NCI-H345 (cell line): ENCODE measurements at regions not wholly inside any gene's neighbourhood (a gene's known extent, or its start where the extent isn't known, plus 50 kb on each side); places are given as distances from the start of the nearest gene placed in this dataset.

Experiments used
- DNase-seq: peaks from one replicate; lab custom pipeline; 2025; lab: John Stamatoyannopoulos, UW

DNA sequence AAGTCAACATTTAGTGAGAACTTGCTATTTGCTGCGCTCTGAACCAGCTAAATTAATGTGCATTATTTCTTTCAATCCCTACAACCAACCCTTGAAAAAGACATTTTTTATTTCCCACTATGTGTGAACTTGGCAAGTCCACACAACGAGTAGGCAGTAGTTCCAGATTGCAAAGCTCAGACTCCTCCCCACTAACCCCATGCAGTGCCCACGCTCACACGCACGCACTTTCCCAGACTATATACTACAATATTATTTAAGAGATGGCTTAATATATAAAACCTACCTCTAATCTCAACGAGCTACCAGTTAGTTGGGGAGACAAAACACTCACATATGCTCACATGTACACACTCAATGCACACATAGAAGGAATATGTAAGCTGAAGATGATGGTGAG, 671.2 kb downstream of the LMO4 start:
- no peak for DNase-seq

DNA sequence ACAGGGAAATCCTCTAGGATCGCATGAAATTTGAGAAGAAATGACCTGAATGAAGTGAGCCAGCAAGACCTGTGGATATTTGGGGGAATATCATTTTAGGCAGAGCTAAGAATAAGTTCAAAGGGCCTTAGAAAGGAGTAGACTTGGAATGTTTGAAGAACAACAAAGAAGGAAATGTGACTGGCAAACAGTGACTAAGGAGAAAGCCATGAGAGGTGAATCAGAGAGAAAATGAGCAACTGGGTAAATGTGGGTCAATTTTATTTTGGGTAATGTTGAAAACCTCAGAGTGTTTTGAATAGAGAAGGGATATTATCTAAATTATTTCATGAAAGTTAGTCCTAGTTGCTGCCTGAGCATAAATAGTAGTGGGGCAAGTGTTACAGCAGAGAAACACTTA, 672.8 kb downstream of the LMO4 start:
- no peak for DNase-seq

DNA sequence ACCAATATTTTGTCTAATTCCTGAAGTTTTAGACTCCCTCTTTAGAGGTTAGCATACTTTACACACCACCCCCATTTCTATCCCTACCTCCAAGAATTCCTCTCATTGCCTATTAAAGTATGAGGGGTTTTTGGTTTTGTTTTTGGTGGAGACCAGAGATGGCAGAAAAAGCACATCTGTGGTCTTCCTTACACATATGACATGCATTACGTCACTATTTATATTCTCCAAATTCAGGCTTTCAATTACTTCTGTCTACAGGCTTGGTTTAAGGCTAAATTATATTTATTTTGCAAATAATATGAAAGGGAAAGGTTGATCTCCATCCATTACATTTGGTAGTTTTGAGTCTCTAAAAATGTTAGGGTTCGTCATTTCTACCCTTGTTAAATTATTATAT, 674.6 kb downstream of the LMO4 start:
- no peak for DNase-seq

DNA sequence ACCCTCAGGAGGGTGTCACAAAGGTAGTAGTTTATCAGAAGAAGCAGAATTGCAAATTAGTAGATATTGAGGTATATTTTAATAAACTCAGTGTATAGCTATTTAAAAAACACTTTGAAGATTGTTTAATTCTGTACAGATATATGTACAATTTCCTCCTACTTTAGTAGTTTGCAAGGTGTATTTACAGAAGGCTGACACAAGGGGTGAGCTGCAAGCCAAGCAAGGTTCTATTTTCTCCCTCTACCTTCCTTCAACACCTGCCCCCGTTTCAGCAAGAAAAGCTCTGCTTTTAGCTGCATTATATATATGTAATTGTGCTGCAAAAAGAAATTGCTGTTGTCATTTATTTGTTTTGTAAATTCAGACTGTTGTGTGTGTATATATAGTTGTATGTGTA, 674.2 kb upstream of the PKN2 start:
- DNase-seq, result no peak

DNA sequence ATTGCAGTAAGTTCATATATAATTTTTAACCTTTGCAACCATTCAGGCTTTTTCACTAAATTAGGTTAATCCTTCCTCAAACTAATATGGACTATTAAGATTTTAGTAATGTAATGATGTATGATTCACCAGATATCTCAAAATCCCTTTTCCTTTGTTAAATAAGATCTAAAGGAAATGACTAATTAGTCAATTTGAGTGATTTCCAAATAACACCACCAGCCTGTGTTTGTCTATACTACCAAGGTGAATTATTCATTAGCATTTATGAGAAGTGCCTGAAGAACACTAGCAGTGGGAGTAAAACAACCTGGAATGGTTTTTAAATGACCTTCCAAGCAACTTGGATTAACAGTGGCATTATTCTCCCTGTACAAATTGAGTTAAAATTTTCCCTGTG, 670.6 kb upstream of the PKN2 start:
- DNase-seq, result no peak

DNA sequence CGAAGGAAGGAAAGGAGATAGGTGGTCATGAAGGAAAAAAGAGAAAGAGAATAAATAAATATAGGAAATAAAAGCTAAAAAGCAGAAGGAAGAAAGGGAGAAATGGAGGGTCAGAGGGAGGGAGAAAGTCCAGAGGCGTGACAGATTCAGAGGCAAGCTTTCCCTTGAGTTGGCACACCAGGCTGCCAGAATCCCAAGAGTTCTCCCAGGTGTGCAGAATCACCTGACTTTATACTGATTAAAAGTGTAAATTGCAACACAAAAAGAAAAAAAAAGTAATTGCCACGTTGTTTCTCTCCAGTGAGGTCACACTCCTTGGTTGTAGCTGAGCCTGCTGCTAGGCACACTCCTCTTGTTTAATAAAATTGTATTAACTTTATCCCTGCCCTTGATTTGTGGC, 669.9 kb upstream of the PKN2 start:
- no peak for DNase-seq

DNA sequence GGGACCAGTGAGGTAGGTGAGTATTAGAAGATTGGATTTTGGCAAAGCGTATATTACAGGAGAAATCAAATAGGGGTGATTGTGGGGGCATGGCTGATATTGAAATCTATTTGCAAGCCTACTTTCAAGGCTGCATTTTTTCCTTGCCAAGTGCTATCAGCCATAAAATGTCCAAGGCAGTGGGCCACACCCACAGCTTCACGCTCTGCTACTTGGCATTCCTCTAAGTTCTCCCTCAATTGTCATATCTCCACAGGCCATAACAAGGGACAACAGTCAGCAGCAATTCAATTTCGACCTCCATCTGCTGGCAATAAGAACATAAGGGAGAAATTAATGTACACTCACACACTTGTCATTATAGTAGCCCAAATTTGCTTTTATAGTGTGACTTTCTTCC, 667.1 kb upstream of the PKN2 start:
- DNase-seq, result no peak

DNA sequence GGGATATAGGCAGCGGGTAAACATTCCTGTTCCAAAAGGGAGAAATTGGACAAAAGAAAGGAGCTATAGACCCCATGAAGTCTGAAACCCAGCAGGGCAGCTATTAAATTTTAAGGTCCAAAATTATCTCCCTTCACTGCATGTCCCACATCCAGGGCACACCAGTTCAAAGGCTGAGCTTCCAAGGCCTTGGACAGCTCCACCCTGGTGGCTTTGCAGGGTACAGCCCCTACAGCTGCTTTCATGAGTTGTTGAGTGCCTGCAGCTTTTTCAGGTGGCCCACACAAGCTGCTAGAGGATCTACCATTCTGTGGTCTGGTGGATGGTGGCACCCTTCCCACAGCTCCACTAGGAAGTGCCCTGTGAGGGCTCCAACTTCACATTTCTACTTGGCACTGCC, 662.5 kb upstream of the PKN2 start:
- no peak for DNase-seq

DNA sequence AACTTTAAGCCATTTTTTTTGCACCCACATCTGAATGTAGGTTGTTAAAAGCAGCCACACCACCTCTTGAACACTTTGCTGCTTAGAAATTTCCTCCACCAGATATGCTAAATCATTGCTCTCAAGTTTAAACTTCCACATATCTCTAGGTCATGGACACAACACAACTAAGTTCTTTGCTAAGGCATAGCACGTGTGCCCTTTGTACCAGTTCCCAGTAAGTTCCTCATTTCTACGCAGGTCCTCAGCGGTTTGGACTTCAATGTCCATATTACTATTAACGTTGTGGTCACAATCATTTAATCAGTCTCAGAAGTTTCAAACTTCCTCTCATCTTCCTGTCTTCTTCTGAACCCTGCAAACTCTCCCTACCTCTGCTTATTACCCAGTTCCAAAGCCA, 661.6 kb upstream of the PKN2 start:
- no peak for DNase-seq

DNA sequence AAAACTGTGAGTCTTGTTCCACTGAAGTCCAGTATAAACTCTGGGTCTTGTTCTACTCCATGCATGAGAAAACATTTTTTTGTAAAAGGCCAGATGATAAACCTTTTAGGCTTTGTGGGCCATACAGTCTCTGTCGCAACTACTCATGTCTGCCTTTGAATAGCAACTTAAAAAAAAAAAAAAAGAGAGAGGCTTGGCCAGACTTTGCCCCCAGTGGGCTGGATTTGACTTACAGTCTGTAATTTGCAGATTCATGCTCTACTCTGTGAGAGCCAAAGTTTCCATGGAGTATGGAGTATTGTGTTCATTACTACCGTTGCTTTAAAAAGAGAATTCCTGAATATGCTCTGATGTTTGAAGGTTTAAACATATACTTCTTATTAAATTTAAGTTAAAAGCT, 654.9 kb upstream of the PKN2 start:
- DNase-seq, result no peak

DNA sequence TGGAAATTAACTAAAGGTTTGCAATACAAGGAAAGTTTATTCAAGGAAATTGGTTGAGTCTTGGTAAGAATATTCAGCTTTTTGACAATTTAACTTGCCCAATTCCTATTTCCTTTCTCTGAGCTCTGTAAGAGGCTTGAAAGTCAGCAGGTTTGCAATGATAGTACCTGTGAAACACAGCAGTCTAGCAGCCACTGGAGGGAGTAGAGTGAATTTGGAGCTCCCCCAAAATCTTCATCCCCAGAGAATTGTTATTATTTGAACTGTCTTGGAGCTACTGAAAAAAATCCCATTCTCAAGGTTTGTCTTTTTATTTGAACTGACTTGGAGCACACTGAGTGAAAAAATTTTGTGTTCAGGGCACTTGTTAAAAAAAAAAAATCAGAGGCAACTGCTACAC, 654.2 kb upstream of the PKN2 start:
- no peak for DNase-seq

DNA sequence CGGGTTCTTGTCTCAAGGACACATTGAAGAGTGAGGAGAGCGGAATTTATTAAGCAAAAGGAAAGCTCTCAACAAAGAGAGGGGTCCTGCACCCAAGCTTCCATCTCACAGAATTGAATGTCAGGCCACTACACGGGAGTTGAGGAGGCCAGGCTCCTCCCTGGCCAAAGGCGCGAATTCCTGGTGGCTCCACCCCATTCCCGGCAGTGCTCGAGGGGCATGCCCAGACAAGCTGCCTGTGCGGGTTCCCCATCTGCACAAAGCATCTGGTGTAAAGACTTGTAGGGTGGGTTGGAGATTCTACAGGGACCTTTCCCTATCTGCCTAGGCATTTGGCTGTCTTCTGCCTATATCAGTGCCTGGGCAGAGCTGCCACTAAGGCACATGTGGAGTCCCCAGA, 648.5 kb upstream of the PKN2 start:
- DNase-seq, result no peak

DNA sequence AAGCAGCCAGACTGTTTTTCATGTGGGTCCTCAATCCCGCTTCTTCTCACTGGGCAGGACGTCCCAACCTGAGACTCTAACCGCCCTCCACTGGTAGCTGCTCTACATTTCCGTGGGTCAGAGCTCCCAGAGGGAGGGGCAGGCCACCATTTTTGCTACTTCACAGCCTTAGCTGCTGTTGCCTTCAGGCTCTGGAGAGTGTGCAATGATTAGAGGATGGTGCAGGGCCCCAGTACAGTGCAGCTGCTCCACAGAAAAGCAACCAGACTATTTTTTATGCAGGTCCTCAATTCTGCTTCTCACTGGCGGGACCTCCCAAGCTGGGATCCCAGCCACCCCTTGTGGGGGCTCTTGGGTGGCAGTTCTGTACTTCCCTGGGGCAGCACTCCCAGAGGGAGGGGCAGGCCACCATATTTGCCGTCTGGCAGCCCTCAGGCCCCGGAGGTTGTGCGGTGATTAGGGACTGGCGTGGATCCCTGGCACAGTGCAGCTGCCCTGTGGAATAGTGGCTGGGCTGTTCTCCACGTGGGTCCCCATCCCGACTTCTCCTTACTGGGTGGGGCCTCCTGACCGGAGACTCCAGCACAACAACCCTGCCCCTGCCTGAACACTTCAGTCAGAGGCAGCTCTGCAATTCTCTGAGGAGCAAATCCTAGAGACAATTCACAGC, 647.6 kb upstream of the PKN2 start:
- DNase-seq, result no peak

DNA sequence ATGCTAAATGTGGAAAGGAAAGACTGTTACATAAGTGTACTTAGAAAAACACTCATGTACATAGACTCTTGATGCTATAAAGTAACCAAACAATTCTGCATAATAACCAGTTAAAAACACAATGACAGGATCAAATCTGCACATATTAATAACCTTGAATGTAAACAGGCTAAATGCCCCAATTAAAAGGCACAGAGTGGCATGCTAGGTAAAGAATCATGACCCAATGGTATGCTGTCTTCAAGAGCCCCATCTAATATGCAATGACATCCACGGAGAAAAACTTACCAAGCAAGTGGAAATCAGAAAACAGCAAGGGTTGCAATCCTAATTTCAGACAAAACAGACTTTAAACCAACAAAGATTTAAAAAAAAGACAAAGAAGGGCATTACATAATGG, 644.8 kb upstream of the PKN2 start:
- DNase-seq, result no peak

DNA sequence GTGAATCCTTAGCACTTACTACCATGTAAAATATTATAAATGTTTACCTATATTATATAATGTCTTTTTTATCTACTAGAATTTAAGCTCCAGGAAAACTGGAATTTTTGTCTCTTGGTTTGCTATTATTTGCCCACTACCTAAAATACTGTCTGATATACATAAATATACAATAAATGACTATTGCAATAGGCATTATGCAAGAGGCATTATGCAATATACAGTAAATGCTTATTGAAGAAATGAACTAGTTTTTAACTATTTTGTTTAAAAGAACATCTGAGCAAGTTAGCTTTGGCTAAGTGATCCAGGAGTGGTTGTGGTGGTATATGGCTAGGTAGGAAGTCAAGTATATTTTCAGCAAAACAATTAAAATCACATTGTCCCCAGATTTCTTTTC, 640.2 kb upstream of the PKN2 start:
- DNase-seq, result no peak

DNA sequence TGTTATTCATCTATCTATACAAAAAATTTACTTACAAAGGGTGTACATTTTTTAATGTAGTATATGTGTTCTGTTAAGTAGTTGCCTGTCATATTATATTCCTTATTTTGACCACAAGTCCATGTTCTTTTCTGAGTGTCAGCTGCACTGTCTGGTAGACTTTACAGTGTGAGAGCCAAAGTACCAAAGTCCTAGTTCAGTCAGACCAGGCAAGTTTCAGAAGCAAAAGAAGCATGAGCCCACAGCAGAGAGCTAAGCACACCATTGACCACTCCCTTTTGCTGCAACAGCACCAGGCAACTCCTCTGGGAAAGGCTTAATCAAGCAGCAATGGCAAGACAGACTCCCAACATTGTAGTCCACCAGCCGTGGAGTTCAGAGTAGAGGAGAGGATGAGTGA, 631.9 kb upstream of the PKN2 start:
- DNase-seq, result no peak

DNA sequence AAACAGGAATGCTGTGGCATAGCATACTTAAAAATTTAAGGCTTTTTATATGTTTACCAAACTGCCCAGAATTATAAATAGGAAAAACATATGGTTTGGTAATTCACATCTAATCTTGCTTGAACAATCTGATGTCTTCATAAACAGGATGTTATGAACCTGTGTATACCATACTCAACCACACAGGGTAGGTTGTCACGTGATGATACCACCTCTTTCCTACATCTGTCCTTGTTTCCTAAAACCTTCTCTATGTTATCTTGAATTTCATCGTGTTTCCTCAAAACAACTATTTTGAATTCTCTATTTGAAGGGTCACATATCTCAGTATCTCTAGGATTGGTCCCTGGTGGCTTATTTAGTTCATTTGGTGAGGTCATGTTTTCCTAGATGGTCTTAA, 631.0 kb upstream of the PKN2 start:
- DNase-seq, result no peak

DNA sequence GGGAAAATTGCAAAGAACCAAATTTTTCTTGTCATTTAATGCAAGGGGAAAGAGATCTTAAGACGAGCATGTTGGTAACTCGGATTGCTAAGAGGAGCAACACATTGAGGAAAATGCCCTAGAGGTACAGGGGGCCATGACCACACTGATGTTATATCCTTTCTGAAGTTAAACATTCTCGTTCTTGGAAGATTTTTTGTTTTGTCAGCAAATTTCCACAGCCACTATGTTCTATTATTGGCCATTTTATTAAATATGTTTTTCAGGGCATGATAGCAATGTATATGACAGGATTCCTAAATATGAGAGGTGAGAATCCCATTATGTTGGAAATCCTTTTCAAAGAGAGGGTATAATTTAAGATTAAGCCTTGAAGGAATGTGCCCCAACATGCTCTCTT, 627.2 kb upstream of the PKN2 start:
- DNase-seq, result no peak

DNA sequence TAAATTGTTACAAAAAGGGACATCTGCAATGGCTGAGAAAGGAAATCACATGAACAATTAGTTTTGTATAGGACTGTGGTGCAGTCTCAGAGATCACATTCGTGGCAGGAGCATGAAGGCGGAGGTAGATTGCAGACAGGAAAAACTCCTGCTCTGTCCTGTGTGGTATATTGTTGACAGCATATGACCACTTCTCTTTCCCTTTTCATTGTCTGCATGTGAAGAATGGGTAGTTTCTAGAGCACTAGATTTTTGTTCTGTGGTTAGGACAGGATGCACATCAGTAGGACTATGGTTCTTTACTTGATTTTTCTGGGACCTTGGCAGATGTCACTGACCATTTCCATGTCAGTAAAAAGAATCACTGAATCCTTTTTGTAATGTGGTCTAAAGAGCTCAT, 625.9 kb upstream of the PKN2 start:
- DNase-seq, result no peak

DNA sequence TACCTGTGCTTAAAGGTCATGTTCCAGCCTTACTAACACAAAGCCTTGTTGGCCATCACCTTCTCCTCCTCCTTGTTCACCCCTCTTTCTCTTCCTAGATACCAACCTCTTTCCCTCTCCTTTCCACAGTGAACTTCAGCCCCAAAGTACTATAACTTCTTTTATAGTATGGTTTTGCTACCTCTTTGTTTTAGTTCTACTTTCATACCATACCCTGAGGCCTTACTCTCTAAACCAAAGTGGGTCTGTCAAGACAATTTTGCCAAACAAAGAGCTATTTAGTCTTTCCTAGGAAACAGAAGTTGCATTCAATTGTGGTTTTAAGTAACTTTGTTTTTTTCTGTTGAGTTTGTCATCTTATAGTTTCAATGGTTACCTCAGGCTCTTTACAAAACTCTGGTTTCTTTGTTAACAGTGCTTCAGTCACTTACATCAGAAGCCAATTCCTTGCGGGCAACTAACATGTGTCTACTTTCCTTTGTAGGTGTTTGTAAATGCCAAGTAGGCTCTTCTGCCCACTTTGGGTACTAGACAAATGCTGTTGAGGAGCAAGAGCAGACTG, 623.9 kb upstream of the PKN2 start:
- DNase-seq, result no peak

DNA sequence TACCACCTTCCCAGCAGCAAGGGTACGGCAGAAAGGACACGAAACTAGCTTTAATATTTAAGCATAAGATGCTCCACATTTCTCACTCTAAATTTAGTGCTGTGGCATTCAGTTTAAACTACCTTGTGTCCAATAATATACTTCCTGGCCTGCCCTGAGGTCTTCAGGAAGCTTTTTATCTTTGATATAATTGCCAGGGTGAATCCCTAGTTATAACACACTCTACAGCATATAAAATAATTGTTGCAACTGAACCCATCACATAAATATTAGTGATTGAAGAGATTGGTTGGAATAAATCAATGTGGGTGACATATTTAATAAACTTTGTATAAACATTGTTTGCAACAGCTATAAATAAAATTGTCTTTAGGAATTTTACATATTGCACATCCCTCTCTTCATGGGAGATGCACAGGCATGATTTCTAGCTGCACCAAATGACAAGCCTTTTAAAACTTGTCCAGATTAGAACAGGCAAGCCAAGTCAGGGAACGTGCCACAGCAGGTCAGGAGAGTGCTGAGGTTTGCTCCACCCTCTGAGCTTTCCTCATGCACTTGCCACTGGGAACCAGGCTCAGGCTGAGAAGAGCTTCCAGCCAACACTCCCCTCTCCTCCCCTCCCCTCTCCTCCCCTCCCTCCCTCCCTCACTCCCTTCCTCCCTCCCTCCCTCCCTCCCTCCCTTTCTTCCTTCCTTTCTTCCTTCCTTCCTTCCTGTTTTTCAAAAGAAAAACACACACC, 623.2 kb upstream of the PKN2 start:
- no peak for DNase-seq

DNA sequence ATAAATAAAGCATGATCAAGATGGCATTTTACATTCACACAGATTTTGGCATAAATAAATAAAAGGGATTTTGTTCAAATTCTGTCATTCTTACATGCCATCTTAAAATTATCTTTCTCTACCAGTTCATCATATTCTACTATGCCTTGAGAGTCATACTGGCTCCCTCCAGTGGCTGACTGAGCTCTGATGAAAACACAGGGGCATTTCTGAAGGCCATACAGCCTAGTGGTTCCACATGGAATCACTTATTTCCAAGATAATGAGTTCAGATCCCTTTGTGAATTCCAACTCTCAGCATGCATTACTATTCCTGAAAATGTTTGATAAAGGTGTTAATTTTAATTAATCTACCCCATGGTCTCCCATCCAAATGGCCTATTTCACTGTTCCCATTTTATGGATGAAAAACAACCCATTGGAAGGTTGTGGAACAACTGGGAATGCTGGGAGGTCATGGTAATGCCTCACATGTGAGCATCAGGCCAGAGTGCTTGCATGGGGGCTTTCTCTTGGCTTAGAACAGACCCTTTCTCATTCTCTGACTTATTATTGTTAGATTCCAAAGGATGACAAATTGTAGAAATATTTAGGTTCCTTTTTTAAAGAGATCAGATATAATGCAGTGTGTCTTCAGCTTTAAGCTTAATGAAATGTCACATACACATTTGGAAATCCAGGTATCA, 622.4 kb upstream of the PKN2 start:
- peak; percentile 8 for DNase-seq

DNA sequence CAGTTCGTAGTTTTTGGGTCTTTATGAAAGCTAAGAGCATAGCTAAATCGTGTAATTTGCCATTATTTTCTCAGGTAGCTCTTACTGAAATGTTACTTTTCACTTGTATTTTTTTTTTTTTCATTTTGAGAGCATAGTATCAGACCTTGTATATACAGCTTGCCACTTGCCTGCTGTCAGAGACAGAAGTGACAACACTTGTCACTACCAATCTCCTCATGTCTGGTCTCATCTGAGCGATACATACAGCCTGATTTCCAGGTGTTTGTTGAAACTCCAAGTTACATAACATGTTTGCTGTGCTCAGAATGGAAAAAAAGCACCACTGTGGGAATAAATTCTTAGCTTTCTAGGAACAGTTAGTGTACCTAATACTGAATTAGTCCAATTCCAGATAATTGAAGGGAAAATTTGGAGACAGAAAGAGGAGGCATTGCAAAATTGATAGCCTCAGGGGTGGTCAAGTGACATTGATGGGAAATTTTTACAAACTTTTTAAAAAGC, 621.4 kb upstream of the PKN2 start:
- no peak for DNase-seq
